HG03354 (cell line): ENCODE measurements at regions not wholly inside any gene's neighbourhood (a gene's known extent, or its start where the extent isn't known, plus 50 kb on each side); places are given as distances from the start of the nearest gene placed in this dataset.

Experiments
- ATAC-seq: cut with Tn5 transposase; IDR thresholded peaks from one replicate; pipeline ENCODE4 v1.9.1; 2021; ENCODE audit warnings: mild to moderate bottlenecking; ENCODE audit not compliant: unreplicated experiment, poor library complexity, severe bottlenecking

GRCh38 chr12:127277882-127278281 lies 989.1 kb upstream of the TMEM132C start:
- ATAC-seq: peak; percentile 70

- ATAC-seq: no peak
Observed at GRCh38 chr12:127278351-127278750, 988.6 kb upstream of the TMEM132C start.

- peak; percentile 82 for ATAC-seq
Observed at GRCh38 chr12:127280393-127281275, 986.3 kb upstream of the TMEM132C start.

GRCh38 chr12:127282786-127283565 lies 984.0 kb upstream of the TMEM132C start:
- ATAC-seq: no peak

- no peak for ATAC-seq
Observed at GRCh38 chr12:127284021-127284420, 982.9 kb upstream of the TMEM132C start.

GRCh38 chr12:127284870-127285431 lies 982.0 kb upstream of the TMEM132C start:
- no peak for ATAC-seq

GRCh38 chr12:127286281-127286680 lies 980.7 kb upstream of the TMEM132C start:
- ATAC-seq: no peak

- ATAC-seq: no peak
Observed at GRCh38 chr12:127287256-127287655, 979.7 kb upstream of the TMEM132C start.

- no peak for ATAC-seq
Observed at GRCh38 chr12:127290251-127290650, 976.7 kb upstream of the TMEM132C start.

- no peak for ATAC-seq
Observed at GRCh38 chr12:127292736-127293135, 974.2 kb upstream of the TMEM132C start.

- peak; percentile 77 for ATAC-seq
Observed at GRCh38 chr12:127293507-127294310, 973.3 kb upstream of the TMEM132C start.

- ATAC-seq: no peak
Observed at GRCh38 chr12:127294651-127295210, 972.2 kb upstream of the TMEM132C start.

GRCh38 chr12:127295630-127296029 lies 971.3 kb upstream of the TMEM132C start:
- ATAC-seq: no peak

- ATAC-seq: no peak
Observed at GRCh38 chr12:127296591-127296990, 970.4 kb upstream of the TMEM132C start.

GRCh38 chr12:127297327-127297726 lies 969.6 kb upstream of the TMEM132C start:
- ATAC-seq: no peak

GRCh38 chr12:127300075-127300474 lies 966.9 kb upstream of the TMEM132C start:
- no peak for ATAC-seq

- ATAC-seq: no peak
Observed at GRCh38 chr12:127300753-127301152, 966.2 kb upstream of the TMEM132C start.

GRCh38 chr12:127301876-127302275 lies 965.1 kb upstream of the TMEM132C start:
- ATAC-seq: no peak
